ENCODE measurements at regions not wholly inside any gene's neighbourhood (a gene's known extent, or its start where the extent isn't known, plus 50 kb on each side); places are given as distances from the start of the nearest gene placed in this dataset.
"Not testable (repeated sequence)": the region's sequence is repeated elsewhere in the genome, so short reads cannot be mapped to it uniquely, and the experiment has no call there.

DNA sequence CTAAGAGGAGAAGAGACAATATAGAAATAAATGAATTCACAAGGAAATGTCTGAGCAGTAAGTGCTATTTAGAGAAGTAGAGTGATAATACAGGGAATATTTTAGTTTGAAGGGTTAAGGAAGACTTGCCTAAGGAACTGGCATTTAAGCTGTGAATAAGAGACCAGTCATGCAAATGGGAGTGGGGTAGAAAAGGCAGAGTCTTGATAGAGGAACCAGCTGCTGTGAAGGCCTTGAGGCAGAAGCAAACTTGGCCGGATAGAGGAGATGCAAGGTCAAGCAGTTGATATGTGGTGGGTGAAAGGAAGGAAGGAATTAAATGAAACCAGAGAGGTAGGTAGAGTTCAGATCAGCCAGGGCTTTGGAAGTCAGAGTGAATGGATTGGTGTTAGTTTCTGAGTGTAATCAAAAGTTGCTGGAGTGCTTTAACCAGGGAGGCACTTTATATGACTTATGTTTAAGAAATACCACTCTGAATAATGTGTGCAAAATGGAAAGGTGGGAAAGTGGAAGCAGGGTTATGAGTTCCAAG, 198.4 kb upstream of the SESN3 start:
- H3K4me3 ChIP-seq (ENCODE audit: low read length), result no peak overlapping the region
- H3K4me1 ChIP-seq (ENCODE audit: control insufficient read depth, insufficient read depth, low read length), result no peaks in the 10 kb centered on the region
- no peak for DNase-seq (ENCODE audit: low read depth, low spot score)
- H3K9me3 ChIP-seq (ENCODE audit: control insufficient read depth, insufficient read depth, low read length), result no peaks in the 10 kb centered on the region
- WGBS (ENCODE audit: insufficient coverage, insufficient read length), result no CpG with 5 or more reads among the region's 1 CpG
- H3K27me3 ChIP-seq (ENCODE audit: control insufficient read depth, insufficient read depth, low read length), result no peaks in the 10 kb centered on the region
- H3K27ac ChIP-seq (ENCODE audit: low read length), result no peak overlapping the region
- H3K36me3 ChIP-seq (ENCODE audit: control insufficient read depth, insufficient read depth, low read length), result no peaks in the 10 kb centered on the region

DNA sequence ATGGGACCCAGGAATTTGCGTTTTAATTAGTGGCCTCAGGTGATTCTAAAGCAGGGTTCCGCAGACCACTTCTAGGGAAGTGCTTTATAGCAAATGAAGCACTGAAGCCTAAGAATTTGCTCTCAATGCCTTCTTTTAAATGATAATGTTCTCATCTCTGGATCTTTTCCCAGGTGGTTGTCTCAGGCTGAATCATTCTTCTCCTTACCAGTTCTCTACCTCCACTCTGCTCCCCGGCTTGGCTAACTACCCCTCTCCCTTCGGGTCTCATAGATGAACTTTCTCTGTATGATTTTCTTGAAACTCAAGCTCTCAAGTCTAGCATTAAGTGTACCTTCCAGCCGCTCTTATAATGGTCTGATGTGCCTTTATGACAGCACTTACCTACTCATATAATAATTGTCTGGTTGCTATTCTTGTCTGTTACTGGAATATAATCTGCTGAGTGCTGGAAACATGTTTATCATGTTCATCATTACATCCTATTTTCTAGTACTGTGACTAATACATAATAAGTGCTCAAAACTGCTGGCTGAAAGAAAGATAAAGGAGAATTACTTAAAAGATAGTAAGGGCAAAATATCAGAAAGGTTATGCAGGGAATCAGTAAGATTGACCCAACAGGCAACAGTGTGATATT, 195.9 kb upstream of the SESN3 start:
- WGBS (ENCODE audit: insufficient coverage, insufficient read length), result no CpG with 5 or more reads among the region's 5 CpGs
- DNase-seq (ENCODE audit: low read depth, low spot score), result no peak
- H3K36me3 ChIP-seq (ENCODE audit: control insufficient read depth, insufficient read depth, low read length), result no peaks in the 10 kb centered on the region

DNA sequence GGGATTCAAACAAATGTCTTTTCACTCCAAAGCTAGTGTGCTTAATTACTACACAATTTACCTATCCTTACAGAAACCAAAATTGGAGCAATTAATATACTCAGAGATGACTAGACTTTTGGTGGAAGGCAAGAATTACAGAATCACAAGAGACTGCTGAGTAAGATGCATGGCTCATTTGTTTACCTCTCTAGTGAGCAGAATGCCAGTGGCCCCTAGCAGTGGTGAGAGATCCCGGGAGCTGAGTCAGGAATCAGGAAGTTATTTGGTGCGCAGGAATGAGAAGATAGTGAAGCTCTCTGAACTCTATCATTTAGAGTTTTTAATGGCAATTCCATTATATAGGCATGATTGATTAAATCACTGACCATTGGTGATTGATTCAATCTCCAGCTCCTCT, 188.9 kb upstream of the SESN3 start:
- Histone ChIP-seq H3K27me3 (ENCODE audit: control insufficient read depth, insufficient read depth, low read length) (no peaks in the 10 kb centered on the region), H3K4me1 (ENCODE audit: control insufficient read depth, insufficient read depth, low read length) (no peaks in the 10 kb centered on the region), H3K27ac (ENCODE audit: low read length) (no peak overlapping the region), H3K4me3 (ENCODE audit: low read length) (no peak overlapping the region), H3K36me3 (ENCODE audit: control insufficient read depth, insufficient read depth, low read length) (no peaks in the 10 kb centered on the region), H3K9me3 (ENCODE audit: control insufficient read depth, insufficient read depth, low read length) (no peaks in the 10 kb centered on the region)
- DNase-seq (ENCODE audit: low read depth, low spot score), result no peak
- WGBS (ENCODE audit: insufficient coverage, insufficient read length), result no CpG with 5 or more reads among the region's 2 CpGs

More for the DNA sequence above, 195.9 kb upstream of the SESN3 start:
- Histone ChIP-seq H3K9me3 (ENCODE audit: control insufficient read depth, insufficient read depth, low read length) (no peaks in the 10 kb centered on the region), H3K27me3 (ENCODE audit: control insufficient read depth, insufficient read depth, low read length) (no peaks in the 10 kb centered on the region), H3K4me1 (ENCODE audit: control insufficient read depth, insufficient read depth, low read length) (no peaks in the 10 kb centered on the region), H3K4me3 (ENCODE audit: low read length) (no peak overlapping the region), H3K27ac (ENCODE audit: low read length) (no peak overlapping the region)

DNA sequence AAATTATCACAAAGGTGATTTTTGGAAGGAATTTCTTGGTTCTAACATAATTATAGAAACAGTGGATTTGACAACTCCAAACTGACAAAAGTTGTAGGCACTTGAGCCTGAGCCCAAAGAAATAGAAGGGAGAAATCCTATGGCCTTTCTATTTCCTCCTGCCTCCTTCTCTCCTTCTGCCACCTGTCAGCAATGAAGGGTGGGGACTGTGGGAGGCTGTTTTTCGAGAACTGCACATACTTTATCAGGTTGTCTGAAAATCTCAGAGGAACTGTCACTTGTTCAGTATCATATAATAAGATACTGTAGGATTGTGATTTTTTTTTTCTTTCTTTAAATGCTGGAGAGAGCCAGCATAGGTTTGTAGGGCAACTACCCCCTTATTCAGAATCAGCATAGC, 187.9 kb upstream of the SESN3 start:
- Histone ChIP-seq H3K4me3 (ENCODE audit: low read length) (no peak overlapping the region), H3K9me3 (ENCODE audit: control insufficient read depth, insufficient read depth, low read length) (no peaks in the 10 kb centered on the region), H3K4me1 (ENCODE audit: control insufficient read depth, insufficient read depth, low read length) (no peaks in the 10 kb centered on the region), H3K36me3 (ENCODE audit: control insufficient read depth, insufficient read depth, low read length) (no peaks in the 10 kb centered on the region), H3K27ac (ENCODE audit: low read length) (no peak overlapping the region), H3K27me3 (ENCODE audit: control insufficient read depth, insufficient read depth, low read length) (no peaks in the 10 kb centered on the region)
- DNase-seq (ENCODE audit: low read depth, low spot score), result no peak
- WGBS (ENCODE audit: insufficient coverage, insufficient read length), result no CpG with 5 or more reads among the region's 1 CpG

GRCh38 chr11:95417832-95418231, 186.8 kb upstream of the SESN3 start:
- H3K27ac ChIP-seq (ENCODE audit: low read length), result no peak overlapping the region
- H3K4me3 ChIP-seq (ENCODE audit: low read length), result no peak overlapping the region
- no peaks in the 10 kb centered on the region for H3K4me1 ChIP-seq (ENCODE audit: control insufficient read depth, insufficient read depth, low read length)
- no CpG with 5 or more reads among the region's 1 CpG for WGBS (ENCODE audit: insufficient coverage, insufficient read length)
- H3K36me3 ChIP-seq (ENCODE audit: control insufficient read depth, insufficient read depth, low read length), result no peaks in the 10 kb centered on the region
- H3K27me3 ChIP-seq (ENCODE audit: control insufficient read depth, insufficient read depth, low read length), result no peaks in the 10 kb centered on the region
- no peak for DNase-seq (ENCODE audit: low read depth, low spot score)
- no peaks in the 10 kb centered on the region for H3K9me3 ChIP-seq (ENCODE audit: control insufficient read depth, insufficient read depth, low read length)

DNA sequence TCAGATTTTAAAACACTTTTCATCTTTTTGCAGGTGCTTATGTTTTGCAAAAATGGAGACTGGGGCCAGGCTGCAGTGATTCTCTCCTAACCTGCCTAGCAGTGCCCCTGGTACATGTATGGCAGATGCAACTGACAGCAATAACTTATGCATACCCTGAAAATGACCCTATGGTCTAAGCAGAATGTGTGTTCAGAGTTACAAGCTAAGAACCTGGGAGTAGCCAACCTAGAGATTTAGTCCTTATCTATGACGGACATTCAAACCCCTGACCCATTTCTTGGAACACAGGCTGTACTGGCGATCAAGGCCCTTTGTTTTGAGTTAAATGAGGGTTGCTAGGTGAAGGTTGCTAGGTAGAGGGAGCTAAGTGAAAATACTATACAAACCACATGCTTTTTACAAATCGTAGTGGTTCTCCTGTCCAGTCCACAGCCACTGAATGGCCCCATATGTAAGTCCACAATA, 184.9 kb upstream of the SESN3 start:
- no peak for DNase-seq (ENCODE audit: low read depth, low spot score)
- H3K4me1 ChIP-seq (ENCODE audit: control insufficient read depth, insufficient read depth, low read length), result no peaks in the 10 kb centered on the region
- no peaks in the 10 kb centered on the region for H3K9me3 ChIP-seq (ENCODE audit: control insufficient read depth, insufficient read depth, low read length)
- H3K27me3 ChIP-seq (ENCODE audit: control insufficient read depth, insufficient read depth, low read length), result no peaks in the 10 kb centered on the region
- WGBS (ENCODE audit: insufficient coverage, insufficient read length), result no CpG with 5 or more reads among the region's 3 CpGs
- H3K4me3 ChIP-seq (ENCODE audit: low read length), result no peak overlapping the region
- no peak overlapping the region for H3K27ac ChIP-seq (ENCODE audit: low read length)
- H3K36me3 ChIP-seq (ENCODE audit: control insufficient read depth, insufficient read depth, low read length), result no peaks in the 10 kb centered on the region

DNA sequence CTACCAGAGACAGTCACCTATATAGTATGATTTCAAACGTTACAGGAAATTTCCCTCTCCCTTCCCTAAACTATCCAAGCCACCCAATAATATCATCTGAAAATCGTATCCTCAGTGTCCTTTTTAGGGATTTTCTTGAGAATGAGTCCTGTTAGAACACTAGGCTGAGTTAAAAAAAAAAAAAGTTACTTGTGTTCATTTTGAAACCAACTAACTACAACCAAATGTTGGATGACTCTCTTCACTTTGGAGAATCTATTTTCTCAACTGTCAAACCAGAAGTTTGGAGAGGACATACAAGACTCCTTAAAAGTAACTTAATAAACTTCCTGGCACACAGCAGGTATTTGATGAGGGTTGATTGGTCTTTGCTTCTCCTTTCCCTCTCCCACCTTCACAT, 183.2 kb upstream of the SESN3 start:
- Histone ChIP-seq H3K27ac (ENCODE audit: low read length) (no peak overlapping the region), H3K4me3 (ENCODE audit: low read length) (no peak overlapping the region), H3K9me3 (ENCODE audit: control insufficient read depth, insufficient read depth, low read length) (no peaks in the 10 kb centered on the region), H3K4me1 (ENCODE audit: control insufficient read depth, insufficient read depth, low read length) (no peaks in the 10 kb centered on the region), H3K36me3 (ENCODE audit: control insufficient read depth, insufficient read depth, low read length) (no peaks in the 10 kb centered on the region), H3K27me3 (ENCODE audit: control insufficient read depth, insufficient read depth, low read length) (no peaks in the 10 kb centered on the region)
- no peak for DNase-seq (ENCODE audit: low read depth, low spot score)
- no CpG with 5 or more reads among the region's 2 CpGs for WGBS (ENCODE audit: insufficient coverage, insufficient read length)

GRCh38 chr11:95413761-95414160, 182.8 kb upstream of the SESN3 start:
- no peaks in the 10 kb centered on the region for H3K27me3 ChIP-seq (ENCODE audit: control insufficient read depth, insufficient read depth, low read length)
- no peak overlapping the region for H3K27ac ChIP-seq (ENCODE audit: low read length)
- no peaks in the 10 kb centered on the region for H3K36me3 ChIP-seq (ENCODE audit: control insufficient read depth, insufficient read depth, low read length)
- H3K4me3 ChIP-seq (ENCODE audit: low read length), result no peak overlapping the region
- WGBS (ENCODE audit: insufficient coverage, insufficient read length), result no CpG with 5 or more reads among the region's 4 CpGs
- H3K9me3 ChIP-seq (ENCODE audit: control insufficient read depth, insufficient read depth, low read length), result no peaks in the 10 kb centered on the region
- no peaks in the 10 kb centered on the region for H3K4me1 ChIP-seq (ENCODE audit: control insufficient read depth, insufficient read depth, low read length)
- no peak for DNase-seq (ENCODE audit: low read depth, low spot score)

DNA sequence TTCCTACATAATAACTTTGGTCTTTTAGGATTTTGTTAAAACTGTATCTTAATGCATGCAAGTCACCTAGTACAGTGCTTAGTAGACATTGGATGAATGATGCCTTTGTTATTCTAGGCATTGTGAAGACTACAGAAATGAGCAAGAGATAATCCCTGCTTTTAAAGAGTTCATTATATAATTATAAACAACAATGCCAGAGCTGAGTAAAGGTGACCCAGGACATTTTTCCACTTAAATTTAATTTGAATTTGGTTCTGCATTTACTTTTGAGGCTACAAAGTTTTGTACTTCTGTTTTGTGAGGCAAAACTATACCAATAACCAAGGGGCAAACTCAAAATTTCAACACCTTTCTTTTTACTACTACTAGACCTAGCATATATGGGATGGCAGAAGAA, 182.0 kb upstream of the SESN3 start:
- H3K4me3 ChIP-seq (ENCODE audit: low read length), result no peak overlapping the region
- no peaks in the 10 kb centered on the region for H3K36me3 ChIP-seq (ENCODE audit: control insufficient read depth, insufficient read depth, low read length)
- DNase-seq (ENCODE audit: low read depth, low spot score), result no peak
- H3K27ac ChIP-seq (ENCODE audit: low read length), result no peak overlapping the region
- no peaks in the 10 kb centered on the region for H3K4me1 ChIP-seq (ENCODE audit: control insufficient read depth, insufficient read depth, low read length)
- no peaks in the 10 kb centered on the region for H3K9me3 ChIP-seq (ENCODE audit: control insufficient read depth, insufficient read depth, low read length)
- no peaks in the 10 kb centered on the region for H3K27me3 ChIP-seq (ENCODE audit: control insufficient read depth, insufficient read depth, low read length)

DNA sequence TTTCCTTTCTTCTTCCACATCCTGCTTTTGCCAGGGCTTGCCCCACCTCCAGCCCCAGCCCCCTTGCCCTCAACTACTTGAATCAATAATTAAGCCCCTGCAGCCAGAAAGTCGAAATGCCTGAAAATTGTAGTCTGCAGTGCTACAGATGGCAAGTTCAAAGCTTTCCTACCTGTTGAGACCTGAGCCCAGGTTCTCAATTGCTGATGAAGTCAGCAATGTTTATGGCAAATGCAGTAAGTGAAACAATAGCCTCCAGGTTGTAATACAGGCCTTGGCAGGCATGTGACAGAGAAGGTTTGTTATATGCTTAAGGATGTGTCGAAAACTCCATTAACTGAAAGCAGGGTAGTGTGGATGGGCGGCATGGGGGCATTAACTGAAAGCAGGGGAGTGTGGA, 181.1 kb upstream of the SESN3 start:
- DNase-seq (ENCODE audit: low read depth, low spot score), result no peak
- H3K9me3 ChIP-seq (ENCODE audit: control insufficient read depth, insufficient read depth, low read length), result no peaks in the 10 kb centered on the region
- no peaks in the 10 kb centered on the region for H3K36me3 ChIP-seq (ENCODE audit: control insufficient read depth, insufficient read depth, low read length)
- H3K4me1 ChIP-seq (ENCODE audit: control insufficient read depth, insufficient read depth, low read length), result no peaks in the 10 kb centered on the region
- H3K27ac ChIP-seq (ENCODE audit: low read length), result no peak overlapping the region
- H3K4me3 ChIP-seq (ENCODE audit: low read length), result no peak overlapping the region
- no peaks in the 10 kb centered on the region for H3K27me3 ChIP-seq (ENCODE audit: control insufficient read depth, insufficient read depth, low read length)
- no CpG with 5 or more reads among the region's 3 CpGs for whole genome bisulfite sequencing (ENCODE audit: insufficient coverage, insufficient read length)

DNA sequence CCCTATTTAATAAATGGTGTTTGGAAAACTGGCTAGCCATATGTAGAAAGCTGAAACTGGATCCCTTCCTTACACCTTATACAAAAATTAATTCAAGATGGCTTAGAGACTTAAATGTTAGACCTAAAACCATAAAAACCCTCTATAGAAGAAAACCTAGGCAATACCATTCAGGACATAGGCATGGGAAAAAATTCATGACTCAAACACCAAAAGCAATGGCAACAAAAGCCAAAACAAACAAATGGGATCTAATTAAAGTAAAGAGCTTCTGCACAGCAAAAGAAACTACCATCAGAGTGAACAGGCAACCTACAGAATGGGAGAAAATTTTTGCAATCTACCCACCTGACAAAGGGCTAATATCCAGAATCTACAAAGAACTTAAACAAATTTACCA, 179.7 kb upstream of the SESN3 start:
- H3K9me3 ChIP-seq (ENCODE audit: control insufficient read depth, insufficient read depth, low read length); H3K27me3 ChIP-seq (ENCODE audit: control insufficient read depth, insufficient read depth, low read length); DNase-seq (ENCODE audit: low read depth, low spot score); H3K4me3 ChIP-seq (ENCODE audit: low read length); H3K4me1 ChIP-seq (ENCODE audit: control insufficient read depth, insufficient read depth, low read length); H3K36me3 ChIP-seq (ENCODE audit: control insufficient read depth, insufficient read depth, low read length); H3K27ac ChIP-seq (ENCODE audit: low read length): not testable (repeated sequence)

Measured in iPS DF 6.9 (cell line).